Kidney tubule cell (primary cell): ENCODE measurements at regions not wholly inside any gene's neighbourhood (a gene's known extent, or its start where the extent isn't known, plus 50 kb on each side); places are given as distances from the start of the nearest gene placed in this dataset.
"Not testable (repeated sequence)": the region's sequence is repeated elsewhere in the genome, so short reads cannot be mapped to it uniquely, and the experiment has no call there.

Experiments used
- DNase-seq: peaks from one replicate; pipeline ENCODE4 v3.0.0-alpha.2; 2018; ENCODE audit warnings: low spot score

DNA sequence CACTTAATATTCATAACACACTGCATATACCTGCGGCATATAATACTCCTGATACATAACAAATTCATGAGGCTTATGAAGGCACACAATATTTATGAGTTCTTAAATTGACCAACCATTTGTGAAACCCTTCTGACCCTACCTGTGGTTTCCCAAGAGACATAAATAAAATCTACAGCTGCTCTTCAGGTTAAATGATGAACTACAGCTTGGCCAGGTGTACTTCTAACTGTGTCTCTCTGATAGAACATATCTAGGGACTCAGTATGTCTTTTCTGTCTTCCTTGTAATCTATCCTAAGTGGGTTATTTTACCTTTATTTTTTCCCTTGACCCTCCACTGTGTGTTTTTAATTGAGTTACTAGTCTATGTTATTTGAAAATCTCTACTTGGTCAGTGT lies 189.9 kb upstream of the UFM1 start:
- no peak for DNase-seq

DNA sequence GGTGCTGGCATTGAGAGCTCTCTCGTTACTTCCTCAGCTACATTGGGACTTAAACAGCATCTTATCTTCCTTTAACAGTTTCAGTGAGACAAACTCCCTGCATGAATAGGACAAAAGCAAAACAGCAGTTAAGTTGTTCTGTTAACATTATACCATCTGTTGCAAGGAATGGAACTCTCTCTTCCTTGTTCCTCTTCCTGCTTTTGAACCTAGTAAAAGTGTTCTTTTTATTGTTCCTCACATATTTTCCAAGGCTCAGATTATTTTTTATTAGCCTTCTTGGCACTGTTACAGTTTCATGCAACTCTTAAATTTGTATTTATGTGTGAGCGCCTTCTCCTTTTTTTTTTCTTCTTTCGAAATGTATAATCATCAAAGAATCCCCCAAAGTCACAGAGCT lies 202.6 kb upstream of the UFM1 start:
- DNase-seq = no peak

DNA sequence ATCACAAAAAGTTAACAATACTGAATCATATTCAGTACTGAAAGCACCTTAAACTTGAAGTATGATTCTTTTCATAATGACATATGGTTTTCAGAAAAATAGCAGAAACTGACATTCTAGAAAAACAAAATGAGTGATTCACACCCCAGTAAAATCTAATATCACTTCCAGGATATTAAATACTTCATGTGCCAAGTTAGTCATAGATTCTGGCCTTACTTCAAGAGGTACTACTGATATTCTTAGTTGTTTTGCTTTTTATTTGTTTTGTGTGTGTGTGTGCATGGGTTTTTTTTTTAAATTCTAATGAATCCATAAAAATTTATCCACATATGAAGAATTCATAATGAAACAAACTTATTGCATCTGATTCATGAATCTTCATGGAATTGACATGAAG lies 207.9 kb upstream of the UFM1 start:
- no peak for DNase-seq

DNA sequence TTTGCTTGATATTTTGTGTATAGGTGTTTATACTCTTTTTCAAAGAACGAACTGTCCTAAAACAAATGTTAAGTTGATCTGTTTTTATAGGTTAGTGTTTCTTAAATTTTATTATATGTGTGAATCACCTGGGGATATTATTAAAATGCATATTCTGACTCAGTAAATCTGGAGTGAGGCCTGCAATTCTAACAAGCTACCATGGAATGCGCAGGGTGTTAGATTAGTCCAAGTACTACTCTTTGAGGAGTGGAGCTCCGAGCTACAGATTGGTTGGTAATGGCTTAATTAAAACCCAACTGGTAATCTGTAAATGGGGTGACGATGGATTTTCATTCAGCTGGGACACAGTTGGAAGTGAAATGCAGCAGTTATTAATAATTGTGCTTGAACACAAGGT lies 214.1 kb upstream of the UFM1 start:
- DNase-seq = no peak

DNA sequence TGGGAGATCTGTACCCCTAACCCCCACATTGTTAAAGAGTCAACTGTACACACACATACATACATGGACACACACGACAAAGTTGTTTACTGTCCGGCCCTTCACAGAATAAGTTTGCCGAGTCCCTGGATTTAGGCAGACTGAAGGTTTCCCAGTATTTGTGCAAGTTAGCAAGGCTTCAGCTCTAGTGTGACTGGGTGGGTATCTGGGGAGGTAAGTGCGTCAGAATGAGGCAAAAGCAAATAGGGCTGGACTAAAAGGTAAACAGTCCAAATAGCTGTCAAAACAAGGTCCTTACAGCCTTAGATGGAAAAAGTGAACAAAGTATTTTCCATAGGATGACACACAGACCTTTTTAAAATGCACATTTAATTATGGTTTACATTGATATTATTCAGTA lies 228.4 kb upstream of the UFM1 start:
- DNase-seq = no peak

DNA sequence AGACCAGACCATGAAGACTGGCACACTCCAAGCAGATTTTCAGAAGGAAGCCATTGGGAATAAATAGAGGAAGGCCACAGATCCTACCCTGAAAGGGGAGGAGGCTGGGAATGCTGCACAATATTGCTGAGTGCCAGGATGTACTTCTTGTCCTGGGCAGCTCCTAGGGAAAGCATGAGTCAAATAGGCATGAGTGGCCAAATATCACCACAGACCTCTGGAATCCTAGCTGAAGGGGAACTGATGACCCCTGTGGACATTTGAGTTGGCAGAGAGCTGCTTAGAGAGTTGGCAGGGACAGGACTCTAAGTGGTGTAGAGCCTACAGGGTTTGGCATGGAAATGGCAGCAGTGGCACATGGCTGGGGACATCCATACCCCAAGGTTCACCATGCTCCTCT lies 234.3 kb upstream of the TRPC4 start:
- no peak for DNase-seq

DNA sequence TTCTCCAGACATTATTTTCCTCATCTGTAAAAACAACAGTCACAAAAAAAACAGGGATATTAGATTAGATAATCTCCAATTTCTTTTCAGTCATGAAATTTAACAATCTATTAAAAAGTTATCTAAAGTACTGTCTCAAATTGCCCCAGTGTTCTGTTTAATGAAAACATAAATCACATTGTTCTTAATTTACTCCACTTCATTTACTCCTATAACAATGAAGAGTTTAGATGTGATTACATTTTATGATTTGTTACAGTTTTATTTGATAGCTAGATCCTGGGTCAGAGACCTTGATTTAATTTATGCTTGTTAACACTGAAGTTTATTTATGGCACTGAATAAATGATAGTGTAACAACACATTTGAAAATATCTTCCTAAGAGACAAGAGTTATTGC lies 230.2 kb upstream of the TRPC4 start:
- DNase-seq = no peak

DNA sequence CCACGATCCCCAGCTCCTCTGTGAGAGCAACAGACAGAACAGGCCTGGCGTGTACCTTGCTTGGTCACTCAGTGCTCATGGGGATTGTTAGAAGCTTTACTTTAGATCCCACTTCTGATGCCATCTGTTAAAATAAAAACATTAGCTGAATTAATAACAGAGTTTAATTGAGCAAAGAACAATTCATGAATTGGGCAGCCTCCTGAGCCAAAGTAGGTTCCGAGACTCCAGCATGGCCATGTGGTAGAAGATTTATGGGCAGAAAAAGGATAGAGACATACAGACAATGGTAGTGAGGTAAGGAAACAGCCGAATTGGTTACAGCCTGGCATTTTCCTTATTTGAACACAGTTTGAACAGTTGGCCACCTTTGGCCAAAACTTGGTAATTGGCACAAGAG lies 223.9 kb upstream of the TRPC4 start:
- no peak for DNase-seq

DNA sequence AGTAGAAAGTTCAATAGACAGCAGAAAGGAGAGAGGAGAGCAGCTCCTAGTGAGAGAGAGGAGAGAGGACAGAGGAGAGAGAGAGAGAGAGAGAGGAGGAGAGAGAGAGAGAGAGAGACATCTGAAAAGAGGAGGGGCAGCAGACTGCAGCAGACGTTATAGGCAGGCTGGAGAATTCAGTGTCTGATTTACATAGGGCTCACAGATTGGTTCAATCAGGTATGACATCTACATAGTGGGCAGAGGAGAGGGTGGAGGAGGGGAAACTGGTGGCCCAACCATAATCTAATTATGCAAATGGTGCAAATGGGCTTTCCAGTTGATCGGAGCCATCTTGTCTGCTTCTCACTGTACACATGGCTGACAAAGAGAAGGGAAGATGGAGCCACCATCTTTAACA lies 221.3 kb upstream of the TRPC4 start:
- no peak for DNase-seq

DNA sequence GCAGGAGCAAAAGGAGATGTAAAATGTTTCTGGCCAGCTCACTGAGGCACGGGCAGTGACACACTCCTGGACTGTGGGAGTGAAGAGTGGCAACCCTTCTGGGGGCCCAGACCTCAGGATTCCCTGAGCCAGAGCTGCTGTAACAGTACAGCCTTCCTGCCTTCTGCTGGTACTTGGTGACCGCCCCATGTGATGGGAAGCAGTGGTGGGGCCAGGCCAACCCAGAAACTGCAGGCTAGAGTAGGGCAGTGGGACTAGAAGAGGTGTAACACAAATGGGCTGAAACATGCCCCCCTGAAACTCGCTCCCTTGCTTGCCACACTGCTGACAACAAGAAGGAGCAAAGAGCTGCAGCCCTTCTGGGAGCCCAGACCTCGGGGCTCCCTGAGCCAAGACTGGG lies 217.1 kb upstream of the TRPC4 start:
- no peak for DNase-seq

DNA sequence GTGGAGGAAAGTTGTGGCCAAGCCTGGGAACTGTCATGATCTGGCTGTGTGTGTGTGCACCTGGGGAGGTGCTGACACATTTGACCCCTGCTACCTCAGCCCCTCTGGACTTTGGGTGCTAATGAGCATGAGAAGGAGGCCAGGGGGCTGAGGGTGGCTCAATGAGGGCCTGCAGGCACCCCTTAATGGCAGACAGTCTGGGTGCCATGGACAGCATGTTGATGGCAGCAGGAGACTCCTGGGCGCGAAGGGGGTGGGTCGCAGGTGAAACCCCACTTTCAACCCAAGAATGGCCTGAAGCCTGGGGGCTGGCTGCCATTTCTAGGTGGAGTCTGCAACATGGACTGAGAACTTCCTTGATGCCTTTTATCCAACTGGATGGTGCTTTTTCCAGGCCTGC lies 216.4 kb upstream of the TRPC4 start:
- DNase-seq = no peak

DNA sequence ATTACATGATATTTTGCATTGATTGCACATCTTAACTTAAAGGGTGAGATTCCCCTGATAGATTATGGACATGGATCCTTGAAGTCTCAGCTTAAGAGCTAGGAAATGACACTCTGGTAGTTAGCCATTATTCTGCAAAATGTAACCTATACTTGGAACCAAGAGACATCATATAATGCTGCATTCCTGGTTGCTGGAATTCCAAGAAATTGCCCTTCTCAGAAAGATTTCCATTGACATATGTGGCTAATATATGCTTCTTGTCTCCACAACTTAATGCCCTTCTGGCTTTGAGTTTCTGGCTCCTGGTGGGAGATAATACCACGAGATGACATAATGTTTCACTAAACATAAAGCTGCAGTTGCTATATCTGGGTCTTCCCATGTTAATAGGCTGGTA lies 204.4 kb upstream of the TRPC4 start:
- no peak for DNase-seq

DNA sequence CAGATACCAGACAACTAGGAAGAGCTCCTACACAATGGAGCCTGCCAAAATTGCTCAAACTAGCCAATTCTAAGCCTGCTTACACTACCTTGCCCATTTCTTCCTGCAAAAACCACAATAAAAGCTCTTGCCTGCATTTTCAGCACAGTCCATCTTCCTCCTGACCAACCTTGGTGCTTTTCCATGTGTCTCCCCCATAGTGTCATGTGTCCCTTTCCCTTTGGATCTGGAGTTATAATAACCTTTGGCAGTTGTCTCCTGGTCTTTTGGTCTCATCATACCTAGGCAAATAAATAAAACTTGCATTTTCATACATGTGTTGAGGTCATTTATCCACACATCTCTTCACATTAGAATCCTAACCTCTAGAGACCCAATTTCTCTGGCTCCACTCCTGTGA lies 203.1 kb upstream of the TRPC4 start:
- no peak for DNase-seq

DNA sequence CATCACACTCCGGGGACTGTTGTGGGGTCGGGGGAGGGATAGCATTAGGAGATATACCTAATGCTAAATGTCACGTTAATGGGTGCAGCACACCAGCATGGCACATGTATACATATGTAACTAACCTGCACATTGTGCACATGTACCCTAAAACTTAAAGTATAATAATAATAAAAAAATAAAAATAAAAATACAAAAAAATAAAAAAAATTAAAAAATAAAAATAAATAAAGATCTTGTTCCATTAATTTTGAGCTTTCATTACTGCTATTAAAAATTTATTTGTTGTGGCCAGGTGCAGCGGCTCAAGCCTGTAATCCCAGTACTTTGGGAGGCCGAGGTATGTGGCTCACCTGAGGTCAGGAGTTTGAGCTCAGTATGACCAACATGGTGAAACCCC lies 201.8 kb upstream of the TRPC4 start:
- DNase-seq = not testable (repeated sequence)

DNA sequence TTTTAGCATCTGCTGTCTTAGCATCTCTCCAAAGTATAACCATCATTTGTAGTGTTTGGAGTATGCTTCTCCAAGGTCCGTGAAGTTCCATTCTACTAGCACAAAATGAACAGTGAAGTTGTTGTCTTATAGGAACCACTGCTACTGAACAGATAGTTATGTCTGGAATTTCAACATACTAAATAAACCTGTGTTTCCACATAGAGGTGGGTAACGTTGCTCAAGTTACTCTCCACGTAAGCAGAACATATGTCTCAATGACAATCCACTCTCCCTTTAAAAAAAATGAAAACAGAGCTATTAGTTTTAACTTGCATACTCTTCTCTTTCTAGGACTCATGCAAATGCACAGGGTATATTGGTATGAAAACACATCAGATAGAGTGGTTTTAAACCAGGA lies 184.3 kb upstream of the TRPC4 start:
- no peak for DNase-seq

DNA sequence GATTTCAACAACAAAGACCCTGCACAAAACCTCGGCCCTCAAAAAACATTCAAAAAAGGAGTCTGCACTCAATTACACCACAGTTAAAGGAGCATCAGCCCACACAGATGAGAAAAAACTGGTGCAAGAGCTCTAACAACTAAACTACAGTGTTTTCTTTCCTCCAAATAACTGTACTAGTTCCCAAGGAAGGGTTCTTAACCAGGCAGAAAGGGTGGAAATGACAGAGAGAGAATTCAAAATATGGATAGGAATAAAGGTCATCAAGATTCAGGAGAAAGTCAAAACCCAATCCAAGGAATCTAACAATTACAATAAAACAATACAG lies 176.4 kb upstream of the TRPC4 start:
- DNase-seq = no peak

DNA sequence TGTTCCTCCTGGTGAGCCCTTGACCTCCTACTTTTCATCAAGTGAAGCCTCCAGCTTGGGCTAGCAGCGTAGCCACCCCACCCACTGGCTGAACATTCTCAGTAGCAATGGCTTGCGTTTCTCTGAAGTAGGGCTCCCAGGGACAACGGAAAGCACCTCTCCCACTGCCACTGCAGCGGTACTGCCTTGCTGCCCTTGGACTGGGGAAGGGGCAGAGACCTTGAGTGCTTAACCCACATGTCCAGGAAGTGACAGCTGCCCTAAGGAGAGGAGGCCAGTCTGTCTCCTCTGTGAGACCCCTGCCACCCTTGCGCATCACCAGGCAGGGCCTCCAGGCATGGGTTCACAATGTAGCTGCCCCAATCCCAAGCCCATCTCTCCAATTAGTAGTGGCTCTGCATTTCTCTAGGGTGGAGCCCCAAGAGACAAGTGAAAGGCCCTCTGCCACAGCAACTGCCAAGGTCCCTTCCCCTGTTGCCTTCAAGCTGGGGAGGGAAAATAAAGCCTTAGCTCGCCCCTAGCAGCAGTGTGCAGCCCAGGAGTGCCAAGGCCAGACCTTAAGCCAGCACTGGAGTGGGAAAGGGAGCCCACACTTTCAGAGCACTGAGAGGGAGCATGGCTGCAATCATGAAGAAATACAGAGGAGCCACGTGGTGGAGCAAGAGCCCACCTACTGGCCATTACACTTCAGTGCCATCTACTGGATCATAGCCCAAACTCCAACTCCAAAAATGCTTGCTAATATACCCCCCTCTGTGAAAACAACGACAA lies 175.9 kb upstream of the TRPC4 start:
- DNase-seq = peak; percentile 44

DNA sequence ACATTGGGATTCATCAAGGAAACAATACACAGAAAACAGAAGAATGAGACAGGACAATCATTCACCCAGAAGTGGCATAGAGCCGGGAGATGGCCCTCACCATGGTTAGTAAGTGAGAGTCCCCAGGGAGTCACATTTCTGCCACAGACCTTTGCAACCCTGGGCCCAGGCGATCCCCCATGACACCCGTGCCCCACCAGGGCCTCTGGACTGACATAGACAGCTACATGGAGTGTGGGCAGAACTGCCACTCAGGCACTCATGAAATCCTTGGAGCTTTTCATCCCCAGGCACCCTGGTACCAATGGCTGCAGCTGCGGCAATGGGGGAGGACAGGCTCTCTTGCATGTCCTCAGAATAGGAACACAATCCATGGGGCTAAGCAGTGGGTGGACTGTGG lies 174.5 kb upstream of the TRPC4 start:
- DNase-seq = no peak

DNA sequence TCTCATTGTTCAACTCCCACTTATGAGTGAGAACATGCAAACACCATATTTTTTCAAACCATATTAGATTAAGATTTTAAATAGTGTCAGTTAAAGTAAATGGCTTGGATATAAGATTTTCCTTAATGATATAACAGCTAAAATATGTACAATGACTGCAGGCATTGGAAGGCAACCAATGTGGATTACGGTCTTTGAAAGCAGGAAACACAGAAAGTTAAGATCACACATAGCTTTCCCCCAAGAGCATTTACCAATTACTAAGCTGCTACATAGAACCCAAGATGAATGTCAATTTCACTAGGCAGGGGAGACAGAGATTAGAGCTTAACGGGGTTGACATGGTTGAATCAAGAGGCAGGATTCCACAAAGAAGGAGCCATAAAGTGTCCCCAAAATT lies 173.2 kb upstream of the TRPC4 start:
- DNase-seq = no peak

DNA sequence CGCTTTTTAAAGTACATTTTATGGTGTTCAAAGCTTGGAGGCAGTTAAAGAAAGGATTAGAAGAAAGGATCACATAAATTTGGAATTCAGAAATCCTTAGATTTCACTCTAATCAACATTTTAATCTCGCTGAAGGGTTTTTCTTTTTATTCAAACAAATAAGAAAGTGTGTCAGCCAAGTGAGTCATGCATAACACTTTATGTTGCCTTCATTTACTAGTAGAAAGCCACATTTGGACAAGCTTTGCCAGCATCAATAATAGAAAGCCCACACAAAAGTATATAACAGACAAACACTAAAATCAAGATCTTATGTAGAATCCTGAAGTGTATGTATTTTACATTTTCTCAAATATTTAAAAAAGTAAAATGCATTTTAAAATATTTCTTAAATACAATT lies 154.9 kb upstream of the TRPC4 start:
- no peak for DNase-seq

DNA sequence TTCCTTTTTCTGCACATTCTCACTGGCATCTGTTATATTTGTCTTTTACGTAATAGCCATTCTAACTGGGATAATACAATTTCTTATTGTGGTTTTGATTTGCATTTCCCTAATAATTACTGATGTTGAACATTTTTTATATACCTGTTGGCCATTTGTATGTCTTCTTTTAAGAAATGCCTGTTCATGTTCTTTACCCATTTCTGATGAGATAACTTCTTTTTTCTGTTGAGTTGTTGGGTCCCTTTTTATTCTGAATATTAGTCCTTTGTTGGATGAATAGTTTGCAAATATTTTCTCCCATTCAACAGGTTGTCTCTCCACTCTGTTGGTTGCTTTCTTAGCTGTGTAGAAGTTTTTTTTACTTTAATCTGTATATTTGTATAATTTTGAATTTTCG lies 147.7 kb upstream of the TRPC4 start:
- DNase-seq = no peak

DNA sequence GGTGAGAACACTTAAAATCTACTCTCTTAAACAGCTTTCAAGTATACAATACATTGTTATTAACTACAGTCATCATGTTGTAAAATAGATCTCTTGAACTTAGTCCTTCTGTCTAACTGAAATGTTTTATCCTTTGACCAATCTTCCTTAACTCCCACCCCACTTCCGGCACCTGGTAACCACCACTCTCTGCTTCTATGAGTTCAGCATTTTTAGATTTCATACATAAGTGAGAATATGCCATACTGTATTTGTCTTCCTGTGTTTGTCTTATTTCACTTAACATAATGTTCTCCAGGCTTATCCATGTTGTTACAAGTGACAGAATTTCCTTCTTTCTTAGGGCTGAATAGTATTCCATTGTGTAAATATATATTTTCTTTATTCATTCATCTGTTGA lies 144.1 kb upstream of the TRPC4 start:
- DNase-seq = no peak

DNA sequence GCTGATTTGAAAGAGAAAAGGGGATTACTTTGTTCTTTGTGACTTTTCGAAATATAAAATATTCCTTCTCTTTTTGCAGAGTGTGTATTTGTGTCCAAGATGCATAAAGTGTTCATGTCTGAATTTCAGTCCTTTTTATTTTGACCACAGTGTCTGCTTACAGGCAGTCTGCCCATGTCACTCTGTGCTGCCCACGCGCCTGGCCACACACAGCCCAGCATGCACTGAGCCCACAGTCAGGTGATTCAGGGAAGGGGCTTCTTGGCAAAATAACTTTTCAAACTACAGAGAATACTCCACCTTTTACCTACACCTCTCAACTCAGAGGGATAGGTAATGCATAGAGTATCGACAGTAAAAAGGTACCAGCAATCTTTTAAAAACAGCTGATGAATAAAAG lies 142.5 kb upstream of the TRPC4 start:
- no peak for DNase-seq

DNA sequence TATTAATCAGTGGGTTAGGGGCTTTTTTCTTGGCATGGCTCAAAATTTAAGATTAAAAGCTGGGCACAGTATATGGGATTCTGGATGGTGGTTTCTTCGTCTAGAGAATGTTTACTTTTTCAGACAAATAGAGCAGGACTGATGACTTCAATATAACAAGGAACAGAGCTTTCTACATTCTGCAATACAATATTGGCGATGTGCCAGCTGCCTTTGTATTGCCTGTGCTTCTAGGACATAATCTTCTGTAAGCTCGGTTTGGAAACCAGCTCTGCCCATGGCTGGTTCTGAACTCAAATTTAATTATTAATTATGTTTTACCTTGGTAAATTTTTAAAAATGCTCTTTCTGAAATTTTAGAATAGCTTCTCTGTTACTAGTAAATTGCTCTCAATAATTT lies 139.1 kb upstream of the TRPC4 start:
- DNase-seq = peak; percentile 1

DNA sequence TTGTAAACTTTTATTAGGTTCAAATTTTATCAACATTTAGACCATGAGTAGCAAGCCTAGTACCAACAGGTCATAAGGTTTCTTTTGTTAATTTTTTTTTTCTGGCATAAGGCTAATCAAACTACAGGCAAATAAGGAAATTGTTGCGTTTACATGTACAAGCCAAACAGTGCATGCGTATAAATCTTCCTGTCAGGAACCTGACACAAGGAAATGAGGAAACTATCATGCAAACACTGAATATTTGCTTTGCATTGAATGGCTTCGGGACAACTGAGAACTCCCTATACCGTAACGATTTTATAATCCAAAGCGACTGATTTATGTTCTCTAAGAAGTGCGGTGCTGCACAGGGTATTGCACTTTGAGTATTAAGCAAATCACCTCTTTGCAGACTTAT lies 133.0 kb upstream of the TRPC4 start:
- DNase-seq = no peak
